ENCODE measurements at regions not wholly inside any gene's neighbourhood (a gene's known extent, or its start where the extent isn't known, plus 50 kb on each side); places are given as distances from the start of the nearest gene placed in this dataset.

GRCh38 chr13:97736436-97736835 is 217.0 kb upstream of the IPO5 start (continued):
- no peak for TF ChIP-seq HMGXB4 (CRISPR knock-in tag; IDR thresholded peaks at IDR 0.05; ENCODE audit: borderline replicate concordance)

GRCh38 chr13:97742084-97742483 is 211.4 kb upstream of the IPO5 start:
- no peak for TF ChIP-seq HOXA7 (CRISPR knock-in tag; IDR thresholded peaks at IDR 0.05)
- no peak for TF ChIP-seq KDM1A (IDR thresholded peaks at IDR 0.05; ENCODE audit: low read depth)
- WGBS (ENCODE audit: missing lambda C conversion rate), result 51% methylated on average over 2 of the region's 2 CpGs
- no peak overlapping the region for H3K4me3 ChIP-seq
- FAIRE-seq, result no peak
- H3K27ac ChIP-seq, result no peak overlapping the region
- no peaks in the 10 kb centered on the region for H3K9me3 ChIP-seq
- H3K4me2 ChIP-seq, result no peak overlapping the region
- no peak for DNase-seq (ENCODE audit: low read depth in 1 of 2, low spot score in 1 of 2)
- no peak for ATAC-seq
- ChIA-PET POLR2A (no interaction called here), CTCF (no interaction called here)
- H3K4me1 ChIP-seq, result no peaks in the 10 kb centered on the region

- Histone ChIP-seq H3K4me2 (no peak overlapping the region), H3K27ac (no peak overlapping the region), H3K9me3 (no peaks in the 10 kb centered on the region), H3K4me3 (no peak overlapping the region), H3K4me1 (no peaks in the 10 kb centered on the region)
- TF ChIP-seq HES2 (IDR thresholded peaks at IDR 0.05), result no peak
- TF ChIP-seq E2F6 (IDR thresholded peaks at IDR 0.05; ENCODE audit: borderline replicate concordance, low read depth), result no peak
- WGBS (ENCODE audit: missing lambda C conversion rate), result 29% methylated on average over 3 of the region's 3 CpGs
- ATAC-seq (no peak), DNase-seq (ENCODE audit: low read depth in 1 of 2, low spot score in 1 of 2) (no peak), FAIRE-seq (no peak)
- ChIA-PET POLR2A (no interaction called here), CTCF (no interaction called here)
These were observed 209.5 kb upstream of the IPO5 start for GRCh38 chr13:97743938-97744337.

GRCh38 chr13:97746649-97747048 is 206.8 kb upstream of the IPO5 start:
- ChIA-PET CTCF (no interaction called here), POLR2A (no interaction called here)
- no peak for FAIRE-seq
- H3K9me3 ChIP-seq, result no peaks in the 10 kb centered on the region
- DNase-seq (ENCODE audit: low read depth in 1 of 2, low spot score in 1 of 2), result no peak
- no peak overlapping the region for H3K4me3 ChIP-seq
- ATAC-seq, result no peak
- H3K27ac ChIP-seq, result no peak overlapping the region
- TF ChIP-seq MAZ (IDR thresholded peaks at IDR 0.05; ENCODE audit: borderline replicate concordance, low read depth, low read length), result no peak
- TF ChIP-seq NPAS2 (CRISPR knock-in tag; IDR thresholded peaks at IDR 0.05; ENCODE audit: borderline replicate concordance), result no peak
- WGBS (ENCODE audit: missing lambda C conversion rate), result 39% methylated on average over 5 of the region's 6 CpGs
- H3K4me1 ChIP-seq, result no peaks in the 10 kb centered on the region
- no peak overlapping the region for H3K4me2 ChIP-seq

- H3K4me1 ChIP-seq, result no peaks in the 10 kb centered on the region
- TF ChIP-seq RAD21 (conservative IDR thresholded peaks at IDR 0.05 in 1 of 2, IDR thresholded peaks at IDR 0.05 in 1 of 2) (peak in 1 of 2 experiments; percentile 23; a peak in 1 of 5 replicates), MAFK (IDR thresholded peaks at IDR 0.05; ENCODE audit: partially characterized antibody) (no peak)
- FAIRE-seq, result no peak
- ATAC-seq, result peak; percentile 64 to 81; a peak in 5 of 6 replicates
- ChIA-PET POLR2A (no interaction called here), CTCF (no interaction called here)
- H3K4me3 ChIP-seq, result no peak overlapping the region
- H3K27ac ChIP-seq, result no peak overlapping the region
- no peak overlapping the region for H3K4me2 ChIP-seq
- no peaks in the 10 kb centered on the region for H3K9me3 ChIP-seq
- WGBS (ENCODE audit: missing lambda C conversion rate), result 6% methylated on average over 5 of the region's 5 CpGs
- peak; percentile 3 to 50 for DNase-seq (ENCODE audit: low read depth in 1 of 2, low spot score in 1 of 2)
These were observed 204.3 kb upstream of the IPO5 start for GRCh38 chr13:97749174-97749573.

- TF ChIP-seq ELK1 (IDR thresholded peaks at IDR 0.05; ENCODE audit: low read depth, low read length) (no peak), KDM1A (IDR thresholded peaks at IDR 0.05; ENCODE audit: low read depth) (no peak), ZSCAN20 (CRISPR knock-in tag; IDR thresholded peaks at IDR 0.05) (no peak), SREBF2 (IDR thresholded peaks at IDR 0.05) (no peak), MAZ (IDR thresholded peaks at IDR 0.05; ENCODE audit: borderline replicate concordance, low read depth, low read length) (no peak), ATOH8 (CRISPR knock-in tag; IDR thresholded peaks at IDR 0.05; ENCODE audit: low read depth) (no peak), CBX2 (IDR thresholded peaks at IDR 0.05; ENCODE audit: borderline replicate concordance, low read depth) (no peak), CHD4 (IDR thresholded peaks at IDR 0.05; ENCODE audit: borderline replicate concordance) (no peak), HOXB13 (CRISPR knock-in tag; IDR thresholded peaks at IDR 0.05; ENCODE audit: low read depth) (no peak)
- Histone ChIP-seq H3K4me3 (no peak overlapping the region), H3K9me3 (no peaks in the 10 kb centered on the region), H3K4me2 (no peak overlapping the region), H3K4me1 (no peaks in the 10 kb centered on the region), H3K27ac (no peak overlapping the region)
- FAIRE-seq (no peak), ATAC-seq (no peak), DNase-seq (ENCODE audit: low read depth in 1 of 2, low spot score in 1 of 2) (no peak)
- ChIA-PET CTCF (no interaction called here), POLR2A (no interaction called here)
These were observed 202.0 kb upstream of the IPO5 start for GRCh38 chr13:97751477-97751876.

Measured in A549 (cell line).